ENCODE measurements at regions not wholly inside any gene's neighbourhood (a gene's known extent, or its start where the extent isn't known, plus 50 kb on each side); places are given as distances from the start of the nearest gene placed in this dataset.

GRCh38 chr10:61280303-61280702 is 172.9 kb downstream of the TMEM26 start:
- TF ChIP-seq, protein P1, sequence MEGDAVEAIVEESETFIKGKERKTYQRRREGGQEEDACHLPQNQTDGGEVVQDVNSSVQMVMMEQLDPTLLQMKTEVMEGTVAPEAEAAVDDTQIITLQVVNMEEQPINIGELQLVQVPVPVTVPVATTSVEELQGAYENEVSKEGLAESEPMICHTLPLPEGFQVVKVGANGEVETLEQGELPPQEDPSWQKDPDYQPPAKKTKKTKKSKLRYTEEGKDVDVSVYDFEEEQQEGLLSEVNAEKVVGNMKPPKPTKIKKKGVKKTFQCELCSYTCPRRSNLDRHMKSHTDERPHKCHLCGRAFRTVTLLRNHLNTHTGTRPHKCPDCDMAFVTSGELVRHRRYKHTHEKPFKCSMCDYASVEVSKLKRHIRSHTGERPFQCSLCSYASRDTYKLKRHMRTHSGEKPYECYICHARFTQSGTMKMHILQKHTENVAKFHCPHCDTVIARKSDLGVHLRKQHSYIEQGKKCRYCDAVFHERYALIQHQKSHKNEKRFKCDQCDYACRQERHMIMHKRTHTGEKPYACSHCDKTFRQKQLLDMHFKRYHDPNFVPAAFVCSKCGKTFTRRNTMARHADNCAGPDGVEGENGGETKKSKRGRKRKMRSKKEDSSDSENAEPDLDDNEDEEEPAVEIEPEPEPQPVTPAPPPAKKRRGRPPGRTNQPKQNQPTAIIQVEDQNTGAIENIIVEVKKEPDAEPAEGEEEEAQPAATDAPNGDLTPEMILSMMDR (IDR thresholded peaks at IDR 0.05; ENCODE audit: insufficient read depth, low read length, poor library complexity, severe bottlenecking): no peak
- no peak for TF ChIP-seq EZH2phosphoT487 (conservative IDR thresholded peaks at IDR 0.05; ENCODE audit: low read length)

Measured in SU-DHL-6 (cell line).